Epithelial cell of esophagus (primary cell): ENCODE measurements at regions not wholly inside any gene's neighbourhood (a gene's known extent, or its start where the extent isn't known, plus 50 kb on each side); places are given as distances from the start of the nearest gene placed in this dataset.
"Not testable (repeated sequence)": the region's sequence is repeated elsewhere in the genome, so short reads cannot be mapped to it uniquely, and the experiment has no call there.

Experiments
- DNase-seq: peaks from one replicate; pipeline ENCODE4 v3.0.0; 2010; ENCODE audit warnings: low read depth
- H3K4me3 ChIP-seq: 2 replicates; pipeline ENCODE4 v1.5.1; 2011; ENCODE audit warnings: mild to moderate bottlenecking, low read length, control low read depth
- TF ChIP-seq, protein P1 (sequence below): IDR thresholded peaks from 2 replicates; pipeline ENCODE4 v1.5.1; 2011; ENCODE audit warnings: low read depth, mild to moderate bottlenecking, low read length, control low read depth, inconsistent platforms; ENCODE audit not compliant: insufficient read depth; ENCODE audit errors: missing control alignments

DNA sequence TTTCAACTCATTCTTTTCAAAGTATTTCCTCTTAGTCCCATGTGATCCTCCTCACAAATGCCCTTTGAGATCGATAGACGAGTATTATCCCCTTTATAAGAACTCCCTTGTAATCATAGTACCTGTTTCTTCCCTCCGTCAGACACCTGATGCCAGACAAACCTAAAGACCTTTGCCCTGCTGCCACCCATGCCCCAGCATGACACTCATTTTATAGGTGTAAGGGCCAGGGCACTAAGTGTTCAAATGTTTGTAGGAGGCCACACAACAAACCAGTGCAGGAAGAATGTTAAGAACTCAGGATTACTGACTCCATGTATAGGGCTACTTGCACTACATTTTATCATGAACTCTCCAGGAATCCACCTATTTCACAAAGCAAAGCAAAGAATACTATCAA, 115.6 kb upstream of the DIAPH2 start:
- TF ChIP-seq, protein P1, sequence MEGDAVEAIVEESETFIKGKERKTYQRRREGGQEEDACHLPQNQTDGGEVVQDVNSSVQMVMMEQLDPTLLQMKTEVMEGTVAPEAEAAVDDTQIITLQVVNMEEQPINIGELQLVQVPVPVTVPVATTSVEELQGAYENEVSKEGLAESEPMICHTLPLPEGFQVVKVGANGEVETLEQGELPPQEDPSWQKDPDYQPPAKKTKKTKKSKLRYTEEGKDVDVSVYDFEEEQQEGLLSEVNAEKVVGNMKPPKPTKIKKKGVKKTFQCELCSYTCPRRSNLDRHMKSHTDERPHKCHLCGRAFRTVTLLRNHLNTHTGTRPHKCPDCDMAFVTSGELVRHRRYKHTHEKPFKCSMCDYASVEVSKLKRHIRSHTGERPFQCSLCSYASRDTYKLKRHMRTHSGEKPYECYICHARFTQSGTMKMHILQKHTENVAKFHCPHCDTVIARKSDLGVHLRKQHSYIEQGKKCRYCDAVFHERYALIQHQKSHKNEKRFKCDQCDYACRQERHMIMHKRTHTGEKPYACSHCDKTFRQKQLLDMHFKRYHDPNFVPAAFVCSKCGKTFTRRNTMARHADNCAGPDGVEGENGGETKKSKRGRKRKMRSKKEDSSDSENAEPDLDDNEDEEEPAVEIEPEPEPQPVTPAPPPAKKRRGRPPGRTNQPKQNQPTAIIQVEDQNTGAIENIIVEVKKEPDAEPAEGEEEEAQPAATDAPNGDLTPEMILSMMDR, result no peak
- no peak overlapping the region for H3K4me3 ChIP-seq
- no peak for DNase-seq

DNA sequence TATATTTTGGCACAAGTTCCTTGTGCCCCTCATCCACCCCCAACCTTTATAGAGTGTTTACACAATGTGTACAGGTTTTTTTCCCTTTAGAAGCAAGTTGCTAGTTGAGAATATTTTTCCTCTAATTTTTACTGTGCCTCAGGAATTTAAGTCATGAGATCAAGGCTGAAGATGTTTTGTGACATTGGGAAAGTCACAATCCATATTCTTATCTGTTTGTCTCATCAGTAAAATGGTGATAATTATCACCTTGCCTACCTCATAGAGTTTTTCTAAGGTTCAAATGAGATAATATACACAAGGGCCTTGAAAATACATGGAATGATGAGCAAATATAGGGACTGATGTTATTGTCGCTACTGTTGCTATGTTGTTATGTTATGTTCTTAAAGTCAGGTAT, 109.6 kb upstream of the DIAPH2 start:
- H3K4me3 ChIP-seq, result no peak overlapping the region
- DNase-seq, result no peak
- TF ChIP-seq, protein P1, result no peak

DNA sequence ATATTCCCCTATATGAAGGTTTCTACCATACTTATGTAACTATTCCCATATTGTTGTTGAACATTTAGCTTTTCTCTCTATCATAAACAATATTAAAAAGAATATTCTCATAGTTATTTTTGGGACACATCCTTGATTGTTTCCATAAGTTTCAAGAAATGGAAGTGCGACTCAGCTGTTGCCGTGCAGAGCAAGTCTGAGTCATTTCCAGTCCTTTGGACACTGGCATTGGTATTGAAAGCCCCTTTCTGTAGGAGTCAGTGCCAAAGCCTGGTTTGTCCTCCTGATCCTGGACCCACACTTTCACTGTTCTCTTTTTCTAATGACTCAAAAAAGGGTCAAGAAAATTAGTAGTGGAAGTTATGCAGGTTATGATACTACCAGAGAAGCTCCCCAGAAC, 108.3 kb upstream of the DIAPH2 start:
- TF ChIP-seq, protein P1, result no peak
- no peak for DNase-seq

DNA sequence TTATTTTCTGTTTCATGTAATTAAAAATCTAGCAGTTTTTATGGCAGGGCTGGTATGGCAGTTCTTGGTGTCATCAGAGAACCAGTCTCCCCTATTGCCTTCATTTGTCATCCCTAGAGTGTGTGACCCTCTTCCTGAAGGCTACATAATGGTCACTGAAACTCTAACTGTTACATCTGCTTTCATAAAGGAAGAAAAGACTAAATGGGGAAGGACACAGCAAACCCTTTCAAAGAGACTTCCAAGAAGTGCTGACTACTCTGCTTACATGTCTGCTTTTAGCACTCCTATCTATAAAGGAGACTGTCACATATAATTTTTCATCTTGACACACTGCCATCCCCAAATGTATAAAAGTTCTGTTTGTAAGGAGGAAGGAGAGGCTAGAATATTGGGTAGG, 105.9 kb upstream of the DIAPH2 start:
- no peak for DNase-seq
- no peak overlapping the region for H3K4me3 ChIP-seq
- TF ChIP-seq, protein P1, result no peak

More for the DNA sequence above, 108.3 kb upstream of the DIAPH2 start:
- H3K4me3 ChIP-seq, result no peak overlapping the region

DNA sequence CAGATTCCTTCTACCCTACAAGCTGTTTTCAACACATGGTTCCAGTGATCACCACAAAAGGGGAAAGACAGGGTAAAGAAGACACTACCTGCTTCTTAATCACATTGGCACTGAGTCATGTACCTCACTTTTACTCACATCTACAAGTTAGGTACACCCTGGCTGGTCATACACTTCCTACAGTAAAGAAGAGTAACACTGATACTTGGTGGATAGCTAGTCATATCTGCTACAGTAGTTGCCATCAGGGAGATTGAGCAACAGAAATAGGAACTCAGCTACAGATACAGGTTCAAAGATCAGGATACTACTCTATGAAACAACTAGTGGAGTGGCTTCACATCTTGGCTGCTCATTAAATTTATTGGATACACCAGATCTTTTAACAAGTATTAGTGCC, 105.4 kb upstream of the DIAPH2 start:
- DNase-seq, result no peak
- TF ChIP-seq, protein P1, result no peak
- no peak overlapping the region for H3K4me3 ChIP-seq

DNA sequence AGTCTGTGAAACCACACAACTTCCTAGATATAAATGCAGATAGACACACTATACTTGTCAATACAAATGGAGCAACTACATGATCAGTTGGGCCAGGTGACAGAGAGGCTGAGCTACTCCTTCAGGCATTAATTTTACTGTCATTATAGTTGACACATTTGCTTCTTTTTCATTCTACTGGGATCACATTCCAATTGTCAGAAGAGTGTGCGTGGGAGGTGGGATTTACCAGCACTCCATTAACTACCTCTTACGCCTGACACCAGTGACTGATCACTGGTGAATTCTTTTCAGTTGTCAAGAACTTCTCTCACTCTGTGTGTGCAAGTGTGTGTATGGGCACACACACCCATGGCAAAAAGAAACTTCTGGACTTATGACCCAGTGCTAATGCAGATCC, 94.2 kb upstream of the DIAPH2 start:
- DNase-seq, result no peak
- TF ChIP-seq, protein P1, result no peak
- no peak overlapping the region for H3K4me3 ChIP-seq

DNA sequence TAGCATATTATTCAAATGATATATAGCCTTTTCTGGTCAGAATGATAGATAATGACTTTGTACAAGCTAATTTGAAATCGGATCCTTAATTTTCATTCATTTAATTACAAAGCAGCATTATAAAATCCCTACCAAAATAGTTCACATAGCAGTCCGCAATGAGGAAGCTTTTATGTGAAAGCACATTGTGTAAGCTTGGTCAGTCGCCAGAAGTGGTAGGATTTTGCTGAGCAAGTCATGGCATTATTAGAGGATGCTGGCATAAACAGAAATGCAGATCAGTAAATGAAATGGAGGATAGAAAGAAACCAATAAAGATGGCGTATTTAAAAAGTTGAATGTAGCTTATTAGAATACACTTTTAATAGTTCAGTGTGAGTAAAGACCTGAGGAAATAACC, 93.2 kb upstream of the DIAPH2 start:
- TF ChIP-seq, protein P1, result no peak
- no peak for DNase-seq
- no peak overlapping the region for H3K4me3 ChIP-seq

DNA sequence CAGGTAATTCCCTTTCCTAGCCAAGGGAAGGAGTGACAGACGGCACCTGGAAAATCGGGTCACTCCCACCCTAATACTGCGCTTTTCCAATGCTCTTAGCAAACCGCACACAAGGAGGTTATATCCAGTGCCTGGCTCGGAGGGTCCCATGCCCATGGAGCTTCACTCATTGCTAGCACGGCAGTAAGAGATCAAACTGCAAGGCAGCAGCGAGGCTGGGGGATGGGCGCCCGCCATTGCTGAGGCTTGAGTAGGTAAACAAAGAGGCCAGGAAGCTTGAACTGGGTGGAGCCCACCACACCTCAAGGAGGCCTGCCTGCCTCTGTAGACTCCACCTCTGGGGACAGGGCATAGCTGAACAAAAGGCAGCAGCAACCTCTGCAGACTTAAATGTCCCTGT, 86.8 kb upstream of the DIAPH2 start:
- not testable (repeated sequence) for DNase-seq, H3K4me3 ChIP-seq
